H1 (cell line): ENCODE measurements at regions not wholly inside any gene's neighbourhood (a gene's known extent, or its start where the extent isn't known, plus 50 kb on each side); places are given as distances from the start of the nearest gene placed in this dataset.

ENCODE experiments used
- KDM4A ChIP-seq: IDR thresholded peaks from one replicate; pipeline ENCODE4 v1.7.1; 2012; ENCODE audit warnings: low read depth, mild to moderate bottlenecking, moderate library complexity, low read length, inconsistent platforms; ENCODE audit not compliant: severe bottlenecking
- KDM5A ChIP-seq: fragments of 200-600 bp; IDR thresholded peaks from 2 replicates; pipeline ENCODE4 v1.7.1; 2012; ENCODE audit warnings: mild to moderate bottlenecking, low read length, inconsistent platforms, mixed read lengths

DNA sequence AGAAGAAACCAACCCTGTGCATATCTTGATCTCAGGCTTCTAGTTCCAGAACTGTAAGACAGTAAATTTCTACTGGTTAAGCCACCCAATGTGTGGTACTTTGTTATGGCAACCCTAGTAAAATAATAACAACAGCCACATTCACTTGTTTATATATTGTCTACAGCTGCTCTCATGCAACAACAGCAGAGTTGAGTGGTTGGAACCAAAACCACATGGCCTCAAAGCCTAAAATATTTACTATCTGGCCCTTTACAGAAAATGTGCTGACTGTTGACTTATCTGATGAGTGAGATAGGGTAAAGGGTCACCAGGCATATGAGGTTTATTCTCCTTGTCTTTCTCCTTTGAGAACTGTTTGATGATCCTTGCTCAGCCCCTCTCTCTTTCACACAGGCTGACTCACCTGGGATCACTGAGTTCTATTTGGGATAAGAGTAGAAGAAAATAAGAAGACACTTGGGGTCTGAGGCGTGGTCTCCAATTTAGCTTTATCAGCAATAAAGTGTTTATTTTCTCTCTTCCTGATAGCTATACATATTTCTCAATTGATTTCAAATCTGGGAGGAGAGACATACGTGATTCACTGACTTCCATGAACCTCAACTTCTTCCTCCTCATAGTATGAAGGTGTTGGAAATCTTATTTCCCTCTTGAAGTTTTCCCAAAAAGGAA, 227.5 kb upstream of the STARD13 start (continued):
- TF ChIP-seq KDM5A (no peak), KDM4A (no peak)
